Neural cell (in vitro differentiated cells): ENCODE measurements at regions not wholly inside any gene's neighbourhood (a gene's known extent, or its start where the extent isn't known, plus 50 kb on each side); places are given as distances from the start of the nearest gene placed in this dataset.

Source experiments
- H2AFZ ChIP-seq: fragments of 200-600, 300-800 bp; sonication (generic), shearing (Covaris generic); 2 replicates; pipeline ENCODE4 v1.6.0; 2014; ENCODE audit warnings: low read depth, mild to moderate bottlenecking, antibody characterized with exemption, low read length, moderate library complexity
- H3F3A ChIP-seq: fragments of 200-600 bp; shearing (Covaris generic); 2 replicates; pipeline ENCODE4 v1.6.1; 2016; ENCODE audit warnings: mild to moderate bottlenecking, moderate library complexity, mixed read lengths, antibody characterized with exemption, low read length; ENCODE audit not compliant: insufficient read depth, poor library complexity, severe bottlenecking
- H3K27ac ChIP-seq: fragments of 200-600, 300-800 bp; sonication (generic), shearing (Covaris generic); 2 replicates; pipeline ENCODE4 v1.5.1; 2014; ENCODE audit warnings: mild to moderate bottlenecking, low read length, moderate library complexity
- H3K27me3 ChIP-seq: fragments of 300-800, 200-600 bp; sonication (generic), shearing (Covaris generic); 2 replicates; pipeline ENCODE4 v1.6.0; 2014; ENCODE audit warnings: mild to moderate bottlenecking, low read depth, low read length, moderate library complexity; ENCODE audit not compliant: insufficient read depth
- H3K36me3 ChIP-seq: fragments of 300-800, 200-600 bp; sonication (generic), shearing (Covaris generic); 2 replicates; pipeline ENCODE4 v1.5.1; 2014; ENCODE audit warnings: mild to moderate bottlenecking, antibody characterized with exemption, low read length, moderate library complexity; ENCODE audit not compliant: insufficient read depth
- H3K4me2 ChIP-seq: fragments of 300-800, 200-600 bp; sonication (generic), shearing (Covaris generic); 2 replicates; pipeline ENCODE4 v1.6.0; 2014; ENCODE audit warnings: mild to moderate bottlenecking, low read length
- H3K4me3 ChIP-seq: fragments of 300-800, 200-600 bp; sonication (generic), shearing (Covaris generic); 2 replicates; pipeline ENCODE4 v1.5.1; 2014; ENCODE audit warnings: mild to moderate bottlenecking, low read length, moderate library complexity
- H3K79me2 ChIP-seq: fragments of 200-600 bp; shearing (Covaris generic); replicated peaks from 2 replicates; pipeline ENCODE4 v1.6.0; 2014; ENCODE audit warnings: mild to moderate bottlenecking, low read length, moderate library complexity; ENCODE audit not compliant: insufficient read depth
- H3K9ac ChIP-seq: fragments of 300-800, 200-600 bp; sonication (generic), shearing (Covaris generic); 2 replicates; pipeline ENCODE4 v1.6.1; 2016; ENCODE audit warnings: mild to moderate bottlenecking, low read length, mixed read lengths
- H3K9me2 ChIP-seq: fragments of 200-600 bp; shearing (Covaris generic); 2 replicates; pipeline ENCODE4 v1.6.1; 2016; ENCODE audit warnings: mild to moderate bottlenecking, low read length, mixed read lengths; ENCODE audit not compliant: insufficient read depth
- H3K9me3 ChIP-seq: fragments of 200-600, 300-800 bp; sonication (generic), shearing (Covaris generic); 2 replicates; pipeline ENCODE4 v1.6.1; 2016; ENCODE audit warnings: mild to moderate bottlenecking, mixed run types, low read length, moderate library complexity, mixed read lengths
- H4K20me1 ChIP-seq: fragments of 200-600 bp; shearing (Covaris generic); 2 replicates; pipeline ENCODE4 v1.6.1; 2016; ENCODE audit warnings: mild to moderate bottlenecking, mixed run types; ENCODE audit not compliant: insufficient read depth
- EP300 ChIP-seq: fragments of 450-650 bp; conservative IDR thresholded peaks from 2 replicates; pipeline ENCODE4 v1.6.1; 2014; ENCODE audit warnings: antibody characterized with exemption, mild to moderate bottlenecking, moderate library complexity; ENCODE audit not compliant: poor library complexity, severe bottlenecking
- EZH2 ChIP-seq: fragments of 200-600, 300-800 bp; shearing (Covaris generic), sonication (generic); IDR thresholded peaks from 2 replicates; pipeline ENCODE4 v1.6.1; 2014; ENCODE audit warnings: antibody characterized with exemption, low read length, borderline replicate concordance, mild to moderate bottlenecking; ENCODE audit not compliant: insufficient read depth, poor library complexity, severe bottlenecking
- MXI1 ChIP-seq: fragments of 450-650 bp; conservative IDR thresholded peaks from 2 replicates; pipeline ENCODE4 v1.6.1; 2014; ENCODE audit warnings: antibody characterized with exemption, mild to moderate bottlenecking; ENCODE audit not compliant: poor library complexity, severe bottlenecking
- POLR2AphosphoS5 ChIP-seq: IDR thresholded peaks from 2 replicates; pipeline ENCODE4 v1.6.1; 2012
- RAD21 ChIP-seq: fragments of 450-650 bp; conservative IDR thresholded peaks from 2 replicates; pipeline ENCODE4 v1.6.1; 2014; ENCODE audit warnings: antibody characterized with exemption, mild to moderate bottlenecking, moderate library complexity
- SMC3 ChIP-seq: fragments of 450-650 bp; conservative IDR thresholded peaks from 2 replicates; pipeline ENCODE4 v1.6.1; 2014; ENCODE audit warnings: antibody characterized with exemption, mild to moderate bottlenecking, moderate library complexity; ENCODE audit not compliant: poor library complexity
- TAF1 ChIP-seq: IDR thresholded peaks from 2 replicates; pipeline ENCODE4 v1.6.1; 2012; ENCODE audit warnings: low read depth
- TF ChIP-seq, protein P1 (sequence below): fragments of 450-650 bp; IDR thresholded peaks from 2 replicates; pipeline ENCODE4 v1.5.1; 2014; ENCODE audit warnings: antibody characterized with exemption, mild to moderate bottlenecking, moderate library complexity; ENCODE audit not compliant: poor library complexity, severe bottlenecking
- TF ChIP-seq, protein P2 (sequence below): IDR thresholded peaks from 2 replicates; pipeline ENCODE4 v1.6.1; 2012; ENCODE audit warnings: borderline replicate concordance

DNA sequence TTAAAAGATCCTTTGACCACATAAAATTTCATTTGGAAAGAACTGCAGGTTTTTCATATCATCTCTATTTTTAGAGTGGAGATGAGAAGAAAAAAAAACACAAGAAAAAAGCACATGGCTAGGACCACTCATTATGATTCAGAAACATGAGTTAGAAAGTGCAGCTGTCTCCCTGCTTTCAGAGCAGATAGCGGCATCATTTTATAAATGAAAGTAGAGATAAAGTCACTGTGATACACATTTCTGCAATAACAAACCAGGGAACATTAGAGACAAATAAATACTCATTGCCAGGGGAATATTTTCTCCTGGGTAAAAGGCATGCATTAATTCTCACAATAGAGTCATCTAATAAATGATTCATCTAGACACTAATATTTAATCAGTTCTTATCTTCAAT is 87.5 kb upstream of the PLPPR4 start:
- H3K4me3 ChIP-seq = no peak overlapping the region
- no peaks in the 10 kb centered on the region for H3K27me3 ChIP-seq
- H3K36me3 ChIP-seq = no peaks in the 10 kb centered on the region
- H3K9me3 ChIP-seq = no peaks in the 10 kb centered on the region
- H4K20me1 ChIP-seq = no peaks in the 10 kb centered on the region
- H3F3A ChIP-seq = no peaks in the 10 kb centered on the region
- no peaks in the 10 kb centered on the region for H3K79me2 ChIP-seq
- H3K27ac ChIP-seq = no peak overlapping the region
- H3K9ac ChIP-seq = peak overlapping the region; percentile 7
- H3K4me2 ChIP-seq = peak overlapping the region; percentile 11
- H3K9me2 ChIP-seq = no peaks in the 10 kb centered on the region
- H2AFZ ChIP-seq = no peak overlapping the region
- TF ChIP-seq SMC3 = no peak
- peak; percentile 23 for TF ChIP-seq MXI1

DNA sequence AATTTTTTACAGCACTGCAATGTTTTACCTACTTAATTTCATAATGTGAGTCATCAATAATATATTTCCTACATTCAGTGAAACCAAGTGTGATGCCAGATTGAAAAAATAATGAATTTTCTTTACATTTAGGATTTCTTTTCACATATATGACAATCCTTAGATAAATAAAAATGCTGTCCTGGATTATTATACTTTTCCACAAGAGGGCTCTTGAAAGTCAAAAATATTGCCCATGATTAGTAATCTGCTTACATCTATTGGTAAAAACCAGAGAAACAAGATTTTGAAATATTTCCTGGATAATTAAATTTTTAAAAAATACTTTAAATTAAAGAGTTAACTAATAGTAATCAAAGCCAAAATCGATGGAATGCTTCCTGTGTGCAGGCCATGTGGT is 86.8 kb upstream of the PLPPR4 start:
- Histone ChIP-seq H3K27ac (no peak overlapping the region), H3F3A (no peaks in the 10 kb centered on the region), H4K20me1 (no peaks in the 10 kb centered on the region), H3K79me2 (no peaks in the 10 kb centered on the region), H3K4me3 (no peak overlapping the region), H3K9me2 (no peaks in the 10 kb centered on the region), H3K36me3 (no peaks in the 10 kb centered on the region), H3K9me3 (no peaks in the 10 kb centered on the region), H3K27me3 (no peaks in the 10 kb centered on the region), H2AFZ (no peak overlapping the region), H3K9ac (no peak overlapping the region), H3K4me2 (peak overlapping the region; percentile 11)
- TF ChIP-seq, protein P1, sequence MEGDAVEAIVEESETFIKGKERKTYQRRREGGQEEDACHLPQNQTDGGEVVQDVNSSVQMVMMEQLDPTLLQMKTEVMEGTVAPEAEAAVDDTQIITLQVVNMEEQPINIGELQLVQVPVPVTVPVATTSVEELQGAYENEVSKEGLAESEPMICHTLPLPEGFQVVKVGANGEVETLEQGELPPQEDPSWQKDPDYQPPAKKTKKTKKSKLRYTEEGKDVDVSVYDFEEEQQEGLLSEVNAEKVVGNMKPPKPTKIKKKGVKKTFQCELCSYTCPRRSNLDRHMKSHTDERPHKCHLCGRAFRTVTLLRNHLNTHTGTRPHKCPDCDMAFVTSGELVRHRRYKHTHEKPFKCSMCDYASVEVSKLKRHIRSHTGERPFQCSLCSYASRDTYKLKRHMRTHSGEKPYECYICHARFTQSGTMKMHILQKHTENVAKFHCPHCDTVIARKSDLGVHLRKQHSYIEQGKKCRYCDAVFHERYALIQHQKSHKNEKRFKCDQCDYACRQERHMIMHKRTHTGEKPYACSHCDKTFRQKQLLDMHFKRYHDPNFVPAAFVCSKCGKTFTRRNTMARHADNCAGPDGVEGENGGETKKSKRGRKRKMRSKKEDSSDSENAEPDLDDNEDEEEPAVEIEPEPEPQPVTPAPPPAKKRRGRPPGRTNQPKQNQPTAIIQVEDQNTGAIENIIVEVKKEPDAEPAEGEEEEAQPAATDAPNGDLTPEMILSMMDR = peak; percentile 48
- peak; percentile 52 for TF ChIP-seq RAD21
- TF ChIP-seq MXI1 = no peak
- TF ChIP-seq, protein P2, sequence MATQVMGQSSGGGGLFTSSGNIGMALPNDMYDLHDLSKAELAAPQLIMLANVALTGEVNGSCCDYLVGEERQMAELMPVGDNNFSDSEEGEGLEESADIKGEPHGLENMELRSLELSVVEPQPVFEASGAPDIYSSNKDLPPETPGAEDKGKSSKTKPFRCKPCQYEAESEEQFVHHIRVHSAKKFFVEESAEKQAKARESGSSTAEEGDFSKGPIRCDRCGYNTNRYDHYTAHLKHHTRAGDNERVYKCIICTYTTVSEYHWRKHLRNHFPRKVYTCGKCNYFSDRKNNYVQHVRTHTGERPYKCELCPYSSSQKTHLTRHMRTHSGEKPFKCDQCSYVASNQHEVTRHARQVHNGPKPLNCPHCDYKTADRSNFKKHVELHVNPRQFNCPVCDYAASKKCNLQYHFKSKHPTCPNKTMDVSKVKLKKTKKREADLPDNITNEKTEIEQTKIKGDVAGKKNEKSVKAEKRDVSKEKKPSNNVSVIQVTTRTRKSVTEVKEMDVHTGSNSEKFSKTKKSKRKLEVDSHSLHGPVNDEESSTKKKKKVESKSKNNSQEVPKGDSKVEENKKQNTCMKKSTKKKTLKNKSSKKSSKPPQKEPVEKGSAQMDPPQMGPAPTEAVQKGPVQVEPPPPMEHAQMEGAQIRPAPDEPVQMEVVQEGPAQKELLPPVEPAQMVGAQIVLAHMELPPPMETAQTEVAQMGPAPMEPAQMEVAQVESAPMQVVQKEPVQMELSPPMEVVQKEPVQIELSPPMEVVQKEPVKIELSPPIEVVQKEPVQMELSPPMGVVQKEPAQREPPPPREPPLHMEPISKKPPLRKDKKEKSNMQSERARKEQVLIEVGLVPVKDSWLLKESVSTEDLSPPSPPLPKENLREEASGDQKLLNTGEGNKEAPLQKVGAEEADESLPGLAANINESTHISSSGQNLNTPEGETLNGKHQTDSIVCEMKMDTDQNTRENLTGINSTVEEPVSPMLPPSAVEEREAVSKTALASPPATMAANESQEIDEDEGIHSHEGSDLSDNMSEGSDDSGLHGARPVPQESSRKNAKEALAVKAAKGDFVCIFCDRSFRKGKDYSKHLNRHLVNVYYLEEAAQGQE = no peak
- TF ChIP-seq SMC3 = peak; percentile 62
- TF ChIP-seq TAF1 = no peak
- no peak for TF ChIP-seq EP300
- no peak for TF ChIP-seq EZH2

DNA sequence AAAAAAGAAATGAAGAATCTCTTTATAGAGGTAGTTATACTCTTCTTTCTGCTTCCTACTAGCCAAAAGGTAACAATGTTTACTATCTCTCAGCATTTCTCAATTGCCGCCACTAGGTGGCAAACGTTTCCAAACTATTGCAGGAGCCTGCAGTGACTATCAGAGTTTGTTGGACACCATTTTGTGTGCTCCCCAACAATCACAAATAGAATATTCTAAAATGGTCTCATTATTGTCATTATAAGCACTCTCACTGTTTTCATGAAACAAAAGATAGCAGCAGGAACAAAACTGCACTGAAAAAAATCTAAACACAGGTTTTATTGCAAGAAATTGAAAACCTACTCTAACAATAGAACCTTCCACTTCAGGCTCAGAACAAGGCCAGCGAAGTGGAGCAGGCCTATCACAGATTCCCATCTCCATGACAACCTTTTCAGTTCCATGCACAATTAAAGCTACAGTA is 83.9 kb upstream of the PLPPR4 start:
- Histone ChIP-seq H3K9me2 (no peaks in the 10 kb centered on the region), H3K9me3 (no peaks in the 10 kb centered on the region), H4K20me1 (no peaks in the 10 kb centered on the region), H2AFZ (no peak overlapping the region), H3K27ac (peak overlapping the region; percentile 88), H3K27me3 (no peaks in the 10 kb centered on the region), H3K4me2 (peak overlapping the region; percentile 27), H3K36me3 (no peaks in the 10 kb centered on the region), H3K4me3 (peak overlapping the region; percentile 14), H3K79me2 (no peaks in the 10 kb centered on the region), H3F3A (no peaks in the 10 kb centered on the region), H3K9ac (peak overlapping the region; percentile 48)
- TF ChIP-seq EZH2 (no peak), EP300 (peak; percentile 81), SMC3 (peak; percentile 98), TAF1 (no peak), MXI1 (no peak), POLR2AphosphoS5 (no peak), RAD21 (peak; percentile 97)
- TF ChIP-seq, protein P2 = no peak
- TF ChIP-seq, protein P1 = peak; percentile 95
